ENCODE measurements at regions not wholly inside any gene's neighbourhood (a gene's known extent, or its start where the extent isn't known, plus 50 kb on each side); places are given as distances from the start of the nearest gene placed in this dataset.

- TF ChIP-seq POLR2AphosphoS5 (IDR thresholded peaks at IDR 0.05; ENCODE audit: low read depth) (no peak), CTCF (IDR thresholded peaks at IDR 0.05; ENCODE audit: insufficient read depth, low read length) (no peak)
Measured at GRCh38 chr3:13150624-13151023, 77.4 kb upstream of the IQSEC1 start.

Measured in HL-60 (cell line).